HG02885 (cell line): ENCODE measurements at regions not wholly inside any gene's neighbourhood (a gene's known extent, or its start where the extent isn't known, plus 50 kb on each side); places are given as distances from the start of the nearest gene placed in this dataset.

Source experiments
- ATAC-seq: cut with Tn5 transposase; IDR thresholded peaks from one replicate; pipeline ENCODE4 v1.9.1; 2021; ENCODE audit warnings: mild to moderate bottlenecking; ENCODE audit not compliant: unreplicated experiment, poor library complexity

DNA sequence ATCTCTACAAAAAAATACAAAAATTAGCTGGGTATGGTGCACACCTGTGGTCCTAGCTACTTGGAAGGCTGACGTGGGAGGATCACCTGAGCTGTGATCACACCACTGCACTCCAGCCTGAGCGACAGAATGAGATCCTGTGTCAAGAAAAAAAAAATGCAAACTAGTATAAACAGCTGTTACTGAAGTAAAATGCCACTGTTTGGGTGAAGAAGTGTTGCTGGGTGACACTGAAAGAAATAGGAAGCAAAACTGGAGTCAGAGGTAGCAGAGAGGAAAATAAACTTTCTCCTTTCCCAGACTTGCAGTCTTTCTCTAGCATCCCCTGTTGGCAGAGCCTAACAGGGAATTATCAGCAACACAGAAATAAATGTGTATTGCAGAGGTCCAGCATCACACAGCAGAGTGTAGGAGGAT is 241.2 kb upstream of the PREP start:
- ATAC-seq: no peak

DNA sequence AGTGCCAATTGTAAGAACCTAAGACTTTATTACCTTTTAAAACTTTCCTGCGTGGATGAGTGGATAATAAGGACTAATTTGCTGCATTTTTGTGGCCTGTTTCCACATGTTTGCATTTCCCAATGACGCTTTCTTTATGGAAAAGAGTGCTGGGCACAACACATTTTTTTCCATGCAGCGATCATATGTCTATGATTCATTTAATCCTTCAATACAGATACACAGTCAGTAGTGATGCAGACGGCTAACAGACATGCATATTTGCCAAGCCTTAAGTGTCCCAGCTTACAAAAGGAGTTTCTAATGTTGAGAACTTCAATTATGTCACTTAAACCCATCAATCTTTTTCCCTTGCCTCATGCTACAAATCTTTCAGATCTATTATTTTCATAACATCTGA is 239.8 kb upstream of the PREP start:
- no peak for ATAC-seq

DNA sequence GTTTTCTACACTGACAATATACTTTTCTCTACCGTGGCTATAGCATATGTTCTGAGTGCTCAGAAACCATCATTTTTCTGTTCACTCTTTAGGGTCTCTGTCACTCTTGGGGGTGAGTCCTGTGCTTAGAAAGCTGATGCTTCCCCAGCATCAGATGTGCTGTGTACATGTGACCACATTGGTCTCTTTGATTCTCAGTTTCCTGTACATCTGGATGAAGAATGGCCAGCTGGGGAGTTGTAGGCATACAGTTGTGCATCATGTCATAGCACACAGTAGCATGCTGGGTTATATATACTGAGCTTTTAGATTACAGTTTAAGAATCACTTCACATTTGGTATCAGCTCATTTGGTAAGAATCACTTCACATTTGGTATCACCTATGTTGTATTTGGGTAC is 238.6 kb upstream of the PREP start:
- ATAC-seq: no peak

DNA sequence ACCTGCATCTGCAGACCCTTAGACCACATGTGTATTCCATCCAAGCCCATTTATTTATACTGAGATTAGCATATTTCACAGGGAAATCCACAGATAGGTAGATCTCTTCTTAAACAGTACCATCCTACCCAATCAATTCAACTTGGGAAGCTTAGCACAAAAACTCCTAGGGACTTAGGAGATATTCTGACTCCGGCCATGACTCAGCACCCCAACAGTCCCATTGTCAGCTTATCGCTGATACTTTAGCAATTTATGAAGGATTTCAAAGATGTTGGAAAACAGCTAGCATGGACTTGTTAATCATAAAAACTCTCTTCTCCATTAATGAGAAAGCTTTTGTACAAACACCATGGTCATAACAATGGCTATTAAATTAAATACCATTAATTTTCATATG is 236.2 kb upstream of the PREP start:
- no peak for ATAC-seq

DNA sequence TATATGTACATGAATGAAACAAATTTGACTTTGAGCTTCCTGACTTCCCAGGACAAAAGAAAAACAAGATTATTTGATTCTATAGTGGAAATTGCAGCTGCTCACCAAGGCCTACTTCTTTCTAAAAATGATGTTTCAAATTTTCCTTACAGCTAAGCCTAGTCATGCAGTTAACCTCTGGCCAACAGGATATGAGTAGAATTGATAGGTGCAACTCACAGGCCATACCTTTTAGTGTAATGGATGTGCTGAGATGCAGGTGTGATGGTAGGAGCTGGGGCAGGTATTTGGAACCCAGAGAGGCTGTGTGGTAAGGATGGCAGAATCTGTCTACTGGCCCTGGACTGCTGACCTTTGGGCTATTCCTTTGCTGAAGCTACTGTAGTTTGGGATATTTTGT is 230.9 kb upstream of the PREP start:
- ATAC-seq: no peak

DNA sequence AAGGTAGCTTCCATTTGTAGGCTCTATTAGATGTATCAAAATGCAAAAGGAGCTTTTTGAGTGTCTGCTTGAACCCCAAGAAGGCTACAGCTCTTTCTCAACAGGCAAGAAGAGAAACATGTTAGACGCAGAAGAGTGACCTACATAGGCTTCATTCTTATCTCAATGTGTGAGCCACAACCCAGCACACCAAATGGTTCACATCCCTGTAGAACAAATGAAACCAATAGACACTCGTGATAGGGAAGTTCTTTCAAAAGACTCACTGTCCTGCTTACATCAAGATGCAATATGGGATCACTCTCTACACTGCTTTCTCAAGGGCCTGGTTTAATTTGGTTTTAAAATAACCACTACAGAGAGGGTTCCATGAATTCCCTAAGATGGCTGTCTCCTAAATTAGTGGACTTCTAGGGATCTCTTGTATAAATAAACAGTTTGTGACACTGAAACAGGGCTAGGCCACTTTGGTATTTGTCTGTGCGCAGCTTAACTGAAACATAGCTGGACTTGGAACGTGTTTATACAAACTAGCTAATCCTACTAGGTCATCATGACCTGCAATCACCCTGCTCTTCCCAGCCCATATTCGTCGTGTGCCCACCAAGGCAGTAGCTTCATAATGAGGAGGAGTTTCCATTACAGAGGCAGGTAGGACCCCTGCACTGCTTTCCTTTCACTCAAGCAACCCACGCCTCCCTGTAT is 225.4 kb upstream of the PREP start:
- ATAC-seq: no peak

DNA sequence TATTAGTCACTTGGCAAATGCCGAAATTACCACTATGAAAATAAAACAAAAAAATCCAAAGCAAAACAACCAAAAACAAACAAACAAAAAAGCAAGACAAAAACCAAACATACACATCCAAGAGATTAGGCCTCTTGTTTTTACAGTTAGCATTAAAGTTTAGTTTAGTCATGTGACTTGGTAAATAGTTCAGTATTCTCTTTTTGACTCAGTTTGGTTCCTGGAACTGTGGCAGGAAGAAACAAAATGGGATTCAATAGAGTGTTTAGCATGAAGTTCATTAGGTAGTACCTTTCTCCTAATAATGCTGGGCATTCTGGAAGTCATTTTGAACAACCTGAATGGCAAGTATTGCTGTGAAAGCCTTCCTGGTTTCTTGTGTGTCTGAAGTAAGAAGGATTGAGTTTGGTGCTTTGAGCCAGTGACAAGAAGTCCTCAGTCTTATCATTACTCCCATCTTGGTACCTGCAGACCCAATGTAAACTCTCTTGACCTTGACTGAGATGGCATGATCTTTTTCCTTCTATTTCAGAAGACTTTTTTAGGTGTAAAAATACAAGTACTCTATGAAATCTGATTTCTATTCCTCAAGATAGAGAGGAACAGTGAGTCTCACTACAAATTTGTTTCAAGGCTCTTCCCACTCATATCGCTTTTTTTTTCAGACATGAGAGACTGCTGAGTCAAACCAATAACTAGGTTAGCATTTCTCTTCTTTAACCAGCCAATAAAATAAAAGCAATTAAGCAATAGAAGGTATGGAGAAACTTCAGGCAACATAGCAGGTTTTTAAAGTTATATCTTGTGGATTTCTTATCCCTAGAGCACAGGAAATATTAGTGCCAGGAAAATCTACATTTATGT is 223.6 kb upstream of the PREP start:
- ATAC-seq: peak; percentile 66

DNA sequence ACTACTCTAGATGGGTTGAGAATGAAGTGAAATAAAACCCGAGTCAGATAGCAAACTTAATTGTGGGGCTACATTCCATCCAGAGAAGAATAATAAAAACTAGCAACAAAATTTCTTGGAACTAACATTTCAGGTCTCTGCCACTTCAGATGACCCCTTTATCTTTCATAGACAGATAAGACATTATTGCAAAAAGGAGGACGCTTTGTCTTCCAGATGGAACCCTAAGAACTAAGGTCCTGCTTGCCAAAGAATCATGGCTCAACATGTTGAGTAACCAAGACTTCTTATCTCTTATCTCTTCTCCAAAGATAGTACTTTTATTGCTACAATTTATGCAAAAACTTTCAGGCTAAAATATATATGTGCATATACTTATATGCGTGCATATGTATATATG is 221.1 kb upstream of the PREP start:
- no peak for ATAC-seq

DNA sequence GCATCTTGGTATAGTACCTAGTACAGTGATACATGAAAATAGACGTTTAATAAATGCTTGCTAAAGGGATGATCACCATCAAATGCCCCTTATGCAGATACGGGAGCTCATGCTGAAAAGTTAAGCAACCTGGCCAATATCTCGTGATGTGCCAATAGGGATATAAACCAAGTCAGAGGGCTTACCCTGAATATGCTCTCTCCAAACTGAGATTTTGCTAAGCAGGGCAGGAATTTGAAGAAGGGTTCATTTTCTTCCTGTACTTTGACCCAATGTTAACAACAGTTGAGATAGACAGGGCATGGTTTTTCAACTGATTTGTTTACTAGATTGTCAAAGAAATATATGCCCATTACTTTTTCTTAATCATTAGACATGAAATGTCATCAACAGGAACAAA is 219.3 kb upstream of the PREP start:
- no peak for ATAC-seq

DNA sequence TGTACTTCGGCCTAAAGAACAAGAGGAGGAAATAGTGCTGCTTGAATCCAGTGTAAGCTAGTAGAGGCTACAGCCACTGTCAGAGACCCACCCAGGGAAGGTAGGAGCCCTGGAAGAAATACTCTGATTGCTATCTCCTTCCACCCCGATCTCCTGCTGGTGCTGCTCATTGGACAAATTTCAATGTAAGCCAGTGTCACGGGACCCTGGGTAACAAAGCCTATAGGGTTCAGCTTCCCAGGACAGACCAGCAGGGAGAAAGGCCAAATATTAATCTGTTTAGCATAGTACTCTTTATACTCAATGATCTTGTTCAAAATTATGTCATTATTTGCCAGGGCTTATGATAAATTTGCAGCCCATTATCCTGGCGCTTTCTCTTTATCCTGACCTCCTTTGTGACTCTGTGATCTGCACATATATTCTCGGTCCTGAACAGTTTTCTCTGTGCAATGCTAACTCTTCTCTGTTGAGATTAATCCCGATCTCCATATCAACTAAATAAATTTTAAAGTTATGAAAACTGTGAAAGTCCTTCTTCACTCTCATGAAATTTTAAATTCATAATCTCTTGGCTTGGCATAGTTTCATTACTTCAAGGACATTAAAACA is 218.8 kb upstream of the PREP start:
- no peak for ATAC-seq

DNA sequence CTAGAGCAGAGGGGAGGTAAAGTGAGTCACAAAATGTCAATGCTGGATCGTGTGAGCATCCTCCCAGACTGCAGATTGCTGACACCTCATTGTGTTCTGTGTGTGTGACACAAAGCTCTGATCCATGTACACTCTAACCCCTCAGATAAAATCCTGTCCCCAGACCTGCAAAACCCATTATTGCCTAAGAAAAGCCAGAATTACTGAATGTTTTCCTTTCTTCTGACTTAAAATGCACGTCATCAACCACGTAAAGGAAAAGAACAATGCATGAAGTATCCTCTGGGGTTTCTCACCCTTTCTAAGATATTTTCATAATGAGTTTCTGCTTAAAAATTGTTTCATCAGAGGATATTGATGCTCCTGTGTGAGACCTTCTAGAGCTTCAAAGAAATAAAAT is 218.0 kb upstream of the PREP start:
- ATAC-seq: no peak

DNA sequence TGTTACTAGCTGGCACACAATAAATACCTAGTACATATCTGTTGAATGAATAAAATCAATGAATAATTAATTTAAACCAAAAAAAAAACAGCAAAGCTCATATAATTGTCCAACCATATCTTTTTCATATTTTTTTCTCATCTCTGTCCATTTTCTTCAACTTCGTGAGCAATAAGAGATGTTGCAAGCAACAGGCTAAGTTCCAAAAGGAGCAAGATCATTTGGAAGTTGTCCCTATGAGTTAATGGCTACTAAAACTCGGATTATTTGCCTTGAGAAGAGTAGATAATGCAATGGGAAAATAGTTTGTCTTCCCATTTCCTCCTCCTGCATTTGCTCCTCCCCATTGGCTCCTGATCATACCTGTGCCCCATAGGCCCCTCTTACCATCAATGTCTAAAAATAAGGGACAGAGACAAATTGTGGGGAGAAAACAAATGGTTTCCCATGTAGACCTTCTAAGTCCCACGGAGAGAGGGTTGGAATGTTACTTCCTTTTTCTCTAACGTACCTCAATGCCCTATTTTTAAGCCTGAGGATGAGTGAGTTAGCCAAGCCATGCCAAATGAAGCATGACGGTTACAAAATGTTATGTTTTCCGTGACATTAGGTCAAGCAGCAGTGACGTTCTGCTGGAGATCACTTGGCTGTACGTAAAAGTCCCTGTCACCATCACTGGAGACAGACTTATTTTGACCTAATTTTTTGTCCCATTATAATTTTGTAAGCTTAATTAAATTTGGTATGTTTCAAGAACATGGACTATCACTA is 217.3 kb upstream of the PREP start:
- no peak for ATAC-seq

DNA sequence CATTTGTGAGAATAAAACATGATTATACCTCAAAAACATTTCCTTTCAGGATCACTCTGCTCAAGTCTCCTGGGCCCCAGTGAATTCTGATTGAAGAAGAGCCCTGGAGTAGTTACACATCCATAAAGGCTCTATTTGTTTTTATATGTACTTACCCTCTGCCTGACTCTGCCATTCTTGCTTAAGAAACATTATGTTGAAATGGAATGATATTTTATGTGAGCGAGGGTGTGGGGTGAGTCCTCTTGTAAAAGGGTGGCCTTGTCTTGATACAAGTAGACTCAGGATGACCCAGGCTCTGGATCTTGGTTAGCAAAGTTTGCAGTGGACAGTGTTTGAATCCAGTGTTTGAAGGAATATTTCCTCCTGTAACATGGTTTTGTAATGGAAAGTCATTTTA is 215.4 kb upstream of the PREP start:
- no peak for ATAC-seq

DNA sequence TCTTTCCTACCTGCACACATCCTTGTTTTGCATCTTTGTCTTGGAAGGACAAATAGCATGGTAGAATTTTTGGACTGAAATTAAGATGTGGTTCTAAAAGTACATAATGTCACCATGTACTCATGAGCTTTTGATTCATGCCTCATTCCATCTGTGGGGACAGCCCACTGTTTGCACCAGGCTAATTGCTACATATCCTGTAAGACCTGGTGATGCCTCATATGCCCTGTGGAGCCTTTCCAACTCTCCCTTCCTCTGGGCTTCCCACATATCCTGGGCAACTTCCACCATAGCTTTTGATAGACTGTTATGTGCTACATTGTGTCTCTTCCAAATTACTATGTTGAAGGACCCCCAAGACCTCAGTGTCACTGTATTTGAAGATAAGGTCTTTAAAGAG is 213.6 kb upstream of the PREP start:
- ATAC-seq: no peak

DNA sequence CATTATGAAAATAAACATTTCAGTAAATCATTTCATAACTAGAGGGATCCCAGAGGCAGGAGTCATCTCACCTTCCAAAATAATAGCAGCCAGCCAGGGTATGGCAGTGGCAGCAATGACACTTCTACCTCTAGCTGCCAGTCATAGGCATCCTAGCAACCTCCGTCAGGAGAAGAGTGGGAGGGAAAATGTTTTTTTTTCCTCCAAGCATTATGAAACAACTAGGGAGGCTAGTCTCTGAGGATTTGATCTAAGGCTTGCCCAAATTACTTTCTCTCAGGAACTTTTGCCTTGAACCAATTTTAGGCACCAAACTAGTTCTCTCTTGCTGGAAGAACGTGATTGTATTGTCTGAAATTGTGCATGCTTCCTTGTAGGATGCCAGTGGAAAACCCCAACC is 208.7 kb upstream of the PREP start:
- no peak for ATAC-seq

DNA sequence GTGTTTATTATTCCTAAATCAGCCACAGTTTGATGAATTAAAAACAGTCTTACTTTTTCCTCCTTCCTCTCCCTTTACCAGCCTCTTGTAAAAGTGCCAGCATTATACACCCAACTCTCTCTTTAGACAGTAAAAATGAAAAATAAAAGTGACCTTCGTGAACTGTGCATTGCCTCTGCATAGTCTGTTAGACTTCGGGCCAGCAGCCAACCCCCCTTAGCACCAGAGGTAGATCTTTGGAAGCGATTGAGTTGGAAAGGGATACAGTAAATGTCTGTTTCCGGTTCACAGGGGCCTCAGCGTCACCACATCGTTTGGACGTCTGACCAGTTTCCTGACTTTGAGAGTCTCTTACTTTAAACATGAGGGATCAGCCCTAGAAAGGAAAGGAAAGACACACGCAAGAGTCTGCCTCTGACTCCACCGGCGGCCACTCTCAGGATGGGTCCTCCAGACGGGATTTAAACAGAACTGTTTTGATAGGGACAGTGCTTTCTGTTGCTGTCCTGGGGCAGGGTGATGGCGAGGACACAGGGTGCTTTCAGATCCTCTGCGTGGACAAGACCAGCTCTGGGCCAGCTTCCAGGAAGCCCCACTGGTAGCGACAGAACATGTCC is 206.6 kb upstream of the PREP start:
- no peak for ATAC-seq

DNA sequence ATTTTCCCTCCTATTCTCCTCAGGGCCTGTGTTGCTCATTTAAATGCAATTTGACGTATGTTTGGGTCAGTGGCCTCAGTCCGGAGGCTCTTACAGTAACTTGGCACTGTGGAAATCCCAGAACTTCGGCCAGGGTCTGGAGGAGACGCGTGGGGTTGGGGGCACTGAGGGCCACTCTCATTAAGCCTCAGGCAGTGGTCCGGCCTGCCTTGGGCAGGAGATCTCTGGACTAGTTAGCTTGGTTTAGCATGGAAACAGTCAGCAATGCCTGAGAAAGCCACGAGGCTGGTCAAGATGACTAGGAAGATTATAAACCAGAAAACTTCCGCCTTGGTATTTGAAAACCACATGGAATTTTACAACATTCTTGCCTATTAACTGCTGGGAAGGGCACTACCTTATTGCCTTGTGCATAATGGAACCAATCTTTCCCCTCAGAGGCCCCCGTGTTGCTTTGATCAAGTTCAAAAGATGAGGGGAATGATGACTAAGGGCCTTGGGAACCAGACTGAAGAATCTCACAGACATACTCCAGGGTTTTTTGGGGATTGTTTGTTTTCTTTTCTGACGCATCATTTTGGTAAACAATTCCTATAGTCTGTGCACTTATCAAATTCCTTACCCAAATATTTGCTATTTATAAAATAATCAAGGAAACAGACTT is 206.0 kb upstream of the PREP start:
- no peak for ATAC-seq

DNA sequence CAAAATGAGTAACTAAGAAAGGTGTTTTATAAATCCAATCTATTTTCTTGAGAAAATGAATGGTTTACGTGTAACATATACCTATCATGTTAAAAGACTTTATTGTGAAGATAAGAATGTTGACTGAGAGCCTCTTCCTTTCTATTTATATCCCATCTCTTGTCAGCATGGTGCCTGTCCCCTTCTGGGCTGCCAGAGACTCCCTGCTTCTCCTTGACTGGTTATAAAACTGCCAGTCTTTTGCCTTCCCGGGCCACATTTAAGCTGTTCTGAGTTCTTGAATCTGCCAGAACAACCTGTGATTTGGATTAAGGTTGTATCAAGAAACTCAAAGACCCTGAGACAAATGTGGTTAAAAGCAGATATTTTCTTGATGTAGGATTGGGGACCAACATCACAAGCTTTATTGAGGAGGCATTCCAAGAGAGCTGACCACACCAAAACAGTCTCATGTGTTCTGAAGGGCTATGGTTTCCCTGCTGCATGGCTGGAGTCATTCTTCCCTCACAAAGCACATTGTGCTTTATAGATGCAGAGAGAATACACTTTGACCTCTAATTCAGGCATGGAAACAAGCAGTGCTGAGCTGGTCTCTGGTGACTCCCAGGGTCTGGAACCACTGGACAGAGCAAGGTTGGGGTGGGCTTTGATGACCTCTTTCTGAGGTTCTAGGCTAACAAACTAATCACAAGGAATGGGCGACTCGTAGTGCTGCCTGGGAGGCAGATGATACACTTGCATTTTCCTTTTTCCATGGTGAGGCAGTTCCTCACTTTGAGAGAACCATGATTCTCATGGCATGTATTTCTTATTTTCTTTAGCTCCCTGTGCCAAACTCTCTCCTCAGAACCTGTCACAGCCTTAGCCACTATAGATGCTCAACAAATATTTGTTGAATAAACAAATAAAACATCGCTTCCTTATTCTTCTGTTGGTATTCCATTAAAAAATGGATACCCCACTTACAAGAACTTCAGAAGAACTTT is 205.0 kb upstream of the PREP start:
- ATAC-seq: no peak
